Pancreas (tissue), 10 donors: ENCODE measurements at regions not wholly inside any gene's neighbourhood (a gene's known extent, or its start where the extent isn't known, plus 50 kb on each side); places are given as distances from the start of the nearest gene placed in this dataset.

Source experiments
- ATAC-seq, 4 donors: fragments of 200-7000 bp; cut with Tn5 transposase; one replicate each; pipeline versions ENCODE4 v1.8.0 to v1.9.1; 2020; ENCODE audit warnings: mild to moderate bottlenecking in 4 of 4, moderate library complexity in 4 of 4
- DNase-seq, 6 donors: peaks; one replicate each; pipeline ENCODE4 v3.0.0-alpha.2; 2020
- FAIRE-seq: peaks from 2 replicates; lab custom pipeline; 2012; peaks lifted over from hg19 to GRCh38; lab: Jason Lieb, UNC
- H3K27ac ChIP-seq, 4 donors: fragments of 200-600 bp; sonication (generic); 1 replicate in 3 of 4; 2 replicates in 1 of 4; pipeline versions ENCODE4 v1.5.0 to v1.8.0; 2020
- H3K27me3 ChIP-seq, 4 donors: fragments of 200-600 bp; one replicate each; pipeline ENCODE4 v1.8.0; 2021
- H3K36me3 ChIP-seq, 3 donors: fragments of 200-600 bp; sonication (generic) in 1 of 3; one replicate each; pipeline versions ENCODE4 v1.5.0 to v1.8.0; 2020 to 2021
- H3K4me1 ChIP-seq, 3 donors: fragments of 200-600 bp; one replicate each; pipeline ENCODE4 v1.8.0; 2021
- H3K4me3 ChIP-seq, 4 donors: fragments of 200-600 bp; sonication (generic) in 2 of 4; one replicate each; pipeline versions ENCODE4 v1.5.0 to v1.8.0; 2020 to 2021
- H3K9me3 ChIP-seq, 4 donors: fragments of 200-600 bp; one replicate each; pipeline ENCODE4 v1.8.0; 2021
- CTCF ChIP-seq, 4 donors: fragments of 200-600 bp; sonication (generic) in 3 of 4; IDR thresholded peaks; one replicate each; pipeline versions ENCODE4 v1.5.0 to v1.8.0; 2021; ENCODE audit warnings: antibody characterized with exemption in 4 of 4
- WGBS, 2 donors: extraction: QIAGEN DNeasy Blood & Tissue Kit; methylation state at CpG; one replicate each; pipeline ENCODE4 v1.1.7; 2013; 5-methylcytosine and 5-hydroxymethylcytosine counted together
- intact Hi-C, 3 donors: fragments of 100-400 bp; cut with DNase I; formaldehyde crosslinking; loops; one replicate each; pipeline versions ENCODE4 v1.11.1 to v1.14.2; 2022
- donor health status: healthy with polysubstance abuse.
- donor health status: DM: no; HTN: no; CAD: no; lungs with moderate emphysema.
- donor health status: DM: no; HTN: no; CAD: no.
- donor health status: control.
- donor health status: control.
- donor health status: Bipolar disorder and iron deficiency.
- donor health status: DM: yes; HTN: yes; CAD: no.
- donor health status: DM: no; HTN: no; CAD: no.
- donor health status: DM: no; HTN: no; CAD: no.
- donor health status: DM: yes; HTN: yes; CAD: no.

GRCh38 chr5:31064215-31064614, 129.3 kb upstream of the CDH6 start:
- Histone ChIP-seq H3K4me3 (no peak overlapping the region), H3K27me3 (no peaks in the 10 kb centered on the region), H3K4me1 (no peaks in the 10 kb centered on the region), H3K36me3 (no peaks in the 10 kb centered on the region), H3K27ac (no peak overlapping the region), H3K9me3 (no peaks in the 10 kb centered on the region)
- ATAC-seq (no peak), FAIRE-seq (no peak), DNase-seq (no peak)
- intact Hi-C loops, result no loop called here
- TF ChIP-seq CTCF (IDR thresholded peaks at IDR 0.05), result no peak
- WGBS, 2 donors, result 31 to 48% methylated on average over 3 of the region's 3 CpGs

- no peaks in the 10 kb centered on the region for H3K27me3 ChIP-seq
- no peaks in the 10 kb centered on the region for H3K4me1 ChIP-seq
- no peak for FAIRE-seq
- ATAC-seq, result no peak
- TF ChIP-seq CTCF (IDR thresholded peaks at IDR 0.05), result no peak
- H3K9me3 ChIP-seq, result no peaks in the 10 kb centered on the region
- H3K27ac ChIP-seq, result no peak overlapping the region
- H3K36me3 ChIP-seq, result no peaks in the 10 kb centered on the region
- 49 to 66% methylated on average over 3 of the region's 3 CpGs for WGBS, 2 donors
- DNase-seq, result no peak
- H3K4me3 ChIP-seq, result no peak overlapping the region
- intact Hi-C loops, result no loop called here
Measured at GRCh38 chr5:31062902-31063580, 130.4 kb upstream of the CDH6 start.

GRCh38 chr5:31059889-31060288, 133.6 kb upstream of the CDH6 start:
- H3K4me1 ChIP-seq, result no peaks in the 10 kb centered on the region
- no peak for TF ChIP-seq CTCF (IDR thresholded peaks at IDR 0.05)
- H3K27me3 ChIP-seq, result no peaks in the 10 kb centered on the region
- no peak for DNase-seq
- ATAC-seq, result no peak
- intact Hi-C loops, result no loop called here
- H3K9me3 ChIP-seq, result no peaks in the 10 kb centered on the region
- no peaks in the 10 kb centered on the region for H3K36me3 ChIP-seq
- FAIRE-seq, result no peak
- H3K27ac ChIP-seq, result no peak overlapping the region
- 65 to 72% methylated on average over 2 of the region's 2 CpGs for WGBS, 2 donors
- no peak overlapping the region for H3K4me3 ChIP-seq

- H3K4me3 ChIP-seq, result no peak overlapping the region
- H3K9me3 ChIP-seq, result no peaks in the 10 kb centered on the region
- ATAC-seq (no peak), FAIRE-seq (no peak), DNase-seq (no peak)
- no peaks in the 10 kb centered on the region for H3K27me3 ChIP-seq
- no peak for TF ChIP-seq CTCF (IDR thresholded peaks at IDR 0.05)
- H3K4me1 ChIP-seq, result no peaks in the 10 kb centered on the region
- 21 to 33% methylated on average over 4 of the region's 4 CpGs for WGBS, 2 donors
- H3K36me3 ChIP-seq, result no peaks in the 10 kb centered on the region
- intact Hi-C loops, result no loop called here
- H3K27ac ChIP-seq, result no peak overlapping the region
Measured at GRCh38 chr5:31054453-31054852, 139.0 kb upstream of the CDH6 start.

- no peak for TF ChIP-seq CTCF (IDR thresholded peaks at IDR 0.05)
- WGBS, 2 donors, result 52 to 59% methylated on average over 7 of the region's 7 CpGs
- no peaks in the 10 kb centered on the region for H3K36me3 ChIP-seq
- DNase-seq (no peak), FAIRE-seq (no peak), ATAC-seq (no peak)
- intact Hi-C loops, result no loop called here
- no peaks in the 10 kb centered on the region for H3K9me3 ChIP-seq
- no peak overlapping the region for H3K27ac ChIP-seq
- H3K27me3 ChIP-seq, result no peaks in the 10 kb centered on the region
- H3K4me3 ChIP-seq, result no peak overlapping the region
- peaks cover 0 to 10% (median 0%) of the 10 kb centered on the region in 3 donors for H3K4me1 ChIP-seq
Measured at GRCh38 chr5:31052937-31053658, 140.4 kb upstream of the CDH6 start.
